H9 (cell line): ENCODE measurements at regions not wholly inside any gene's neighbourhood (a gene's known extent, or its start where the extent isn't known, plus 50 kb on each side); places are given as distances from the start of the nearest gene placed in this dataset.

Experiments
- DNase-seq: peaks from one replicate; pipeline ENCODE4 v3.0.0-alpha.2; 2017
- H2AFZ ChIP-seq: one replicate; pipeline ENCODE4 v1.6.1; 2013; ENCODE audit warnings: mild to moderate bottlenecking, low read length, control low read depth, moderate library complexity
- H2AK5ac ChIP-seq: 2 replicates; pipeline ENCODE4 v1.6.1; 2013; ENCODE audit warnings: low read length, control low read depth, mixed read lengths; ENCODE audit not compliant: insufficient read length
- H2BK120ac ChIP-seq: one replicate; pipeline ENCODE4 v1.6.1; 2013; ENCODE audit warnings: low read depth, mild to moderate bottlenecking, low read length, control low read depth, inconsistent platforms; ENCODE audit not compliant: poor library complexity, severe bottlenecking
- H2BK12ac ChIP-seq: 2 replicates; pipeline ENCODE4 v1.6.1; 2013; ENCODE audit warnings: low read length, control low read depth, mixed read lengths, low read depth; ENCODE audit not compliant: insufficient read length
- H2BK15ac ChIP-seq: 2 replicates; pipeline ENCODE4 v1.6.1; 2013; ENCODE audit warnings: low read depth, low read length, control low read depth
- H2BK20ac ChIP-seq: one replicate; pipeline ENCODE4 v1.6.1; 2013; ENCODE audit warnings: low read depth, mild to moderate bottlenecking, low read length, control low read depth, inconsistent platforms; ENCODE audit not compliant: poor library complexity, severe bottlenecking
- H2BK5ac ChIP-seq: 2 replicates; pipeline ENCODE4 v1.6.1; 2013; ENCODE audit warnings: low read length, control low read depth, mixed read lengths; ENCODE audit not compliant: insufficient read length
- H3K14ac ChIP-seq: 2 replicates; pipeline ENCODE4 v1.6.1; 2013; ENCODE audit warnings: low read length, control low read depth; ENCODE audit not compliant: insufficient read depth
- H3K18ac ChIP-seq: 2 replicates; pipeline ENCODE4 v1.6.1; 2013; ENCODE audit warnings: low read depth, mild to moderate bottlenecking, mixed read lengths, low read length, control low read depth; ENCODE audit not compliant: insufficient read length
- H3K23ac ChIP-seq: 2 replicates; pipeline ENCODE4 v1.6.1; 2013; ENCODE audit warnings: low read length, control low read depth, mixed read lengths, low read depth; ENCODE audit not compliant: insufficient read length
- H3K23me2 ChIP-seq: 2 replicates; pipeline ENCODE4 v1.6.1; 2013; ENCODE audit warnings: low read depth, mild to moderate bottlenecking, mixed read lengths, low read length, control low read depth; ENCODE audit not compliant: insufficient read length, poor library complexity, severe bottlenecking
- H3K27ac ChIP-seq: 2 replicates; pipeline ENCODE4 v1.5.1; 2013; ENCODE audit warnings: low read length, control low read depth, mixed read lengths, low read depth; ENCODE audit not compliant: insufficient read length
- H3K27me3 ChIP-seq: 2 replicates; pipeline ENCODE4 v1.6.1; 2013; ENCODE audit warnings: low read length, control low read depth, inconsistent platforms; ENCODE audit not compliant: insufficient read depth
- H3K4ac ChIP-seq: 2 replicates; pipeline ENCODE4 v1.6.1; 2013; ENCODE audit warnings: low read depth, mild to moderate bottlenecking, control low read depth, inconsistent platforms, low read length, moderate library complexity
- H3K4me1 ChIP-seq: 2 replicates; pipeline ENCODE4 v1.6.1; 2013; ENCODE audit warnings: low read length, control low read depth, inconsistent platforms; ENCODE audit not compliant: insufficient read depth
- H3K4me2 ChIP-seq: 2 replicates; pipeline ENCODE4 v1.6.1; 2013; ENCODE audit warnings: low read length, control low read depth, mixed read lengths; ENCODE audit not compliant: insufficient read length, insufficient read depth
- H3K56ac ChIP-seq: 2 replicates; pipeline ENCODE4 v1.6.1; 2013; ENCODE audit warnings: low read depth, mild to moderate bottlenecking, mixed read lengths, low read length, control low read depth; ENCODE audit not compliant: insufficient read length
- H3K79me1 ChIP-seq: 2 replicates; pipeline ENCODE4 v1.6.1; 2013; ENCODE audit warnings: low read depth, mild to moderate bottlenecking, moderate library complexity, low read length, control low read depth, inconsistent platforms; ENCODE audit not compliant: insufficient read depth, poor library complexity, severe bottlenecking
- H3K79me2 ChIP-seq: 2 replicates; pipeline ENCODE4 v1.6.1; 2013; ENCODE audit warnings: low read length, control low read depth, inconsistent platforms; ENCODE audit not compliant: insufficient read depth
- H3K9ac ChIP-seq: 2 replicates; pipeline ENCODE4 v1.6.1; 2013; ENCODE audit warnings: low read length, control low read depth, mixed read lengths; ENCODE audit not compliant: insufficient read length; ENCODE audit errors: extremely low read depth
- H3K9me3 ChIP-seq: one replicate; pipeline ENCODE4 v1.6.1; 2013; ENCODE audit warnings: low read depth, low read length, inconsistent platforms; ENCODE audit not compliant: control insufficient read depth
- H3T11ph ChIP-seq: one replicate; pipeline ENCODE4 v1.6.1; 2013; ENCODE audit warnings: mild to moderate bottlenecking, low read length, control low read depth, inconsistent platforms
- H4K20me1 ChIP-seq: one replicate; pipeline ENCODE4 v1.6.1; 2013; ENCODE audit not compliant: control insufficient read depth, insufficient read length, insufficient read depth
- H4K5ac ChIP-seq: 2 replicates; pipeline ENCODE4 v1.6.1; 2013; ENCODE audit warnings: low read depth, mild to moderate bottlenecking, mixed read lengths, low read length, control low read depth; ENCODE audit not compliant: insufficient read length
- H4K8ac ChIP-seq: replicated peaks from 2 replicates; pipeline ENCODE4 v1.6.1; 2013; ENCODE audit warnings: low read length, control low read depth, mixed read lengths, low read depth; ENCODE audit not compliant: insufficient read length
- H4K91ac ChIP-seq: 2 replicates; pipeline ENCODE4 v1.6.1; 2013; ENCODE audit warnings: low read depth, mild to moderate bottlenecking, moderate library complexity, mixed read lengths, low read length, control low read depth; ENCODE audit not compliant: insufficient read length
- H3K27ac Mint-ChIP-seq, 3 experiments: 2 replicates in 2 of 3; 3 replicates in 1 of 3; pipeline ENCODE4 v1.8.0; 2020 to 2021; ENCODE audit warnings: mixed read lengths in 3 of 3, mild to moderate bottlenecking in 1 of 3, moderate library complexity in 1 of 3
- H3K27me3 Mint-ChIP-seq: 2 replicates; pipeline ENCODE4 v1.8.0; 2021; ENCODE audit warnings: low read depth, mild to moderate bottlenecking, moderate library complexity, mixed read lengths
- H3K36me3 Mint-ChIP-seq, 3 experiments: 2 replicates in 2 of 3; 3 replicates in 1 of 3; pipeline ENCODE4 v1.8.0; 2020 to 2021; ENCODE audit warnings: low read depth in 3 of 3, mixed read lengths in 3 of 3; ENCODE audit not compliant: insufficient read depth in 1 of 3
- H3K4me1 Mint-ChIP-seq, 2 experiments: 2 replicates each; pipeline ENCODE4 v1.8.0; 2020; ENCODE audit warnings: mixed read lengths in 2 of 2
- H3K4me3 Mint-ChIP-seq, 2 experiments: 2 replicates in 1 of 2; 3 replicates in 1 of 2; pipeline ENCODE4 v1.8.0; 2020 to 2021; ENCODE audit warnings: mild to moderate bottlenecking in 2 of 2, mixed read lengths in 2 of 2, moderate library complexity in 1 of 2
- H3K9me3 Mint-ChIP-seq, 2 experiments: 2 replicates in 1 of 2; 3 replicates in 1 of 2; pipeline ENCODE4 v1.8.0; 2020; ENCODE audit warnings: mild to moderate bottlenecking in 2 of 2, mixed read lengths in 2 of 2, moderate library complexity in 1 of 2
- CTCF ChIP-seq: fragments of 200-600 bp; sonication (generic); conservative IDR thresholded peaks from 3 replicates; pipeline ENCODE4 v1.8.0; 2021; ENCODE audit warnings: antibody characterized with exemption, mild to moderate bottlenecking
- WGBS: extraction: QIAGEN DNeasy Blood & Tissue Kit; methylation state at CpG from one replicate; pipeline ENCODE4 v1.1.7; 2013; ENCODE audit warnings: missing lambda C conversion rate, low lambda C conversion rate, mixed read lengths; ENCODE audit not compliant: insufficient read length; ENCODE audit errors: extremely low coverage; 5-methylcytosine and 5-hydroxymethylcytosine counted together

DNA sequence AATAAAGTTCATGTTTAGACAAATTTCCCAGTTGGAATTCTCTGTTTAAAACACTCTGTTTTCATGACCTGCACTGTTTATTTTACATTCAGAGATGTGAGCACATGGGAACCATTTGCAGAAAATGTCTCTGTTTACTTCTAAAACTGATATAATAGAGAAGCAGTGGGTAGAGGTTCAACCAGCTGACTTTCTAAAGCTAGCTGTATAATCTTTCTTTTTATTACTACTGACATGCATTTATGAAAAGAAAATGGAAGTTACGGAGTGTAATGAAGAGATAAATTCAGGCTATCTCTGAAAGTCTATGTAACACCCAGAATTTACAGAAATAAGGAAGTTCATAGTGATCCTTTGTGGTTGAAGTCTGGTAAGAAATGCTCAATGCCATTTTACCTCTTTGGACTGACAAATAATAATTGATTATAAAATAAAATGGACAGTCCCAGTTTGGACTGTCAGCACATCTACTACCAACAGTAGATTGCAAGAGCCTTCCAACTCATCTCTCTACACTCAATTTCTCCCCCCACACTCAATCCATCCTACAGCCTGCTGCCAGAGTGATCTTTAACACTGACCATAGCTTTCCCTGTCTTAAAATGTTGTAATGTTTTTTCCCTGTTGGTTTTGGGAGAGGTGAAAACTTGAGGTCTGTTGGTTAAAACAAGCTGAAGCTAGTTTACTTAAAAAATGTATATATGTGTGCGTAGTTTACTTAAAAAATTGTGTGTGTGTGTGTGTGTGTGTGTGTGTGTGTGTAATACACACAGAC, 137.4 kb downstream of the AEBP2 start:
- no peak overlapping the region for H2BK20ac ChIP-seq
- no peak overlapping the region for H3K27ac ChIP-seq
- no peaks in the 10 kb centered on the region for H3K27me3 ChIP-seq
- H2BK15ac ChIP-seq, result no peak overlapping the region
- Mint-ChIP-seq H3K36me3 (peaks cover 7 to 18% (median 16%) of the 10 kb centered on the region in 3 experiments), H3K4me3 (no peak overlapping the region), H3K9me3 (peaks cover 13% of the 10 kb centered on the region in 2 experiments; a peak in 4 of 5 replicates), H3K27ac (no peak overlapping the region; a peak in 1 of 7 replicates), H3K27me3 (no peaks in the 10 kb centered on the region), H3K4me1 (peaks cover 39 to 47% of the 10 kb centered on the region in 2 experiments)
- H3K79me1 ChIP-seq, result no peaks in the 10 kb centered on the region
- H2BK120ac ChIP-seq, result no peak overlapping the region
- H3K18ac ChIP-seq, result no peak overlapping the region
- DNase-seq, result no peak
- no peaks in the 10 kb centered on the region for H3K79me2 ChIP-seq
- TF ChIP-seq CTCF, result no peak
- H3K4me1 ChIP-seq, result peaks cover 3% of the 10 kb centered on the region; the same call in 1 of the 2 replicates
- no peak overlapping the region for H2BK12ac ChIP-seq
- no peak overlapping the region for H4K5ac ChIP-seq
- no peak overlapping the region for H2AFZ ChIP-seq
- H3K9ac ChIP-seq, result no peak overlapping the region
- H3K14ac ChIP-seq, result no peak overlapping the region
- H3K4ac ChIP-seq, result no peak overlapping the region
- H3K9me3 ChIP-seq, result no peaks in the 10 kb centered on the region
- no CpG with 5 or more reads among the region's 2 CpGs for WGBS
- no peak overlapping the region for H3T11ph ChIP-seq
- no peak overlapping the region for H4K8ac ChIP-seq
- H4K20me1 ChIP-seq, result no peaks in the 10 kb centered on the region
- H3K23ac ChIP-seq, result no peak overlapping the region
- no peak overlapping the region for H3K56ac ChIP-seq
- H3K23me2 ChIP-seq, result no peaks in the 10 kb centered on the region
- no peak overlapping the region for H2AK5ac ChIP-seq
- H3K4me2 ChIP-seq, result no peak overlapping the region
- no peak overlapping the region for H2BK5ac ChIP-seq
- no peak overlapping the region for H4K91ac ChIP-seq
